ENCODE measurements at regions not wholly inside any gene's neighbourhood (a gene's known extent, or its start where the extent isn't known, plus 50 kb on each side); places are given as distances from the start of the nearest gene placed in this dataset.

GRCh38 chr6:165944002-165944466 is 223.6 kb downstream of the TBXT start:
- TF ChIP-seq CTCF (conservative IDR thresholded peaks at IDR 0.05; ENCODE audit: low read depth, low read length) (no peak), EZH2 (IDR thresholded peaks at IDR 0.05; ENCODE audit: low read length, unreplicated experiment) (no peak), EZH2phosphoT487 (IDR thresholded peaks at IDR 0.05; ENCODE audit: borderline replicate concordance, low read length) (no peak)
